HG03097 (cell line): ENCODE measurements at regions not wholly inside any gene's neighbourhood (a gene's known extent, or its start where the extent isn't known, plus 50 kb on each side); places are given as distances from the start of the nearest gene placed in this dataset.
"Not testable (repeated sequence)": the region's sequence is repeated elsewhere in the genome, so short reads cannot be mapped to it uniquely, and the experiment has no call there.

Source experiments
- ATAC-seq: cut with Tn5 transposase; IDR thresholded peaks from one replicate; pipeline ENCODE4 v1.9.1; 2021; ENCODE audit not compliant: unreplicated experiment, low FRiP score

DNA sequence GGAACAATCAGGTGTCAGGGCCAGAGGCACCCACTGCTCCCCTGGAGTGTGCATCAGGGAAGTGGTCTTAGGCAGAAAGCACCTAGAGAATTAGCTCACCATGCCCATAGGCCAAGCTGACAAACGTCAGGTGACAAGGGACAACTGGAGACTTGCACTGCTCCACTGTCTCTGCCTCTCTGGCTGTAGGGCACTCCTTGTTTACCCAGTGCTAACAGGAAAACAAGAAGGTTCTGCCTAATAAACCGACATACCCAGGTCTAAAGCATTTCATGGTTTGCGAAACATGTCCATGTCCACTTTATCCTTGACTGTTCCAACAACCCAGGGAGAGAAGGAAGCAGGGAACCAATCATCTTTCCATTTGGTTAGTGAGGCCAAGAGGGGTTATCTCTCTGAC, 92.5 kb upstream of the MAMLD1 start:
- no peak for ATAC-seq

DNA sequence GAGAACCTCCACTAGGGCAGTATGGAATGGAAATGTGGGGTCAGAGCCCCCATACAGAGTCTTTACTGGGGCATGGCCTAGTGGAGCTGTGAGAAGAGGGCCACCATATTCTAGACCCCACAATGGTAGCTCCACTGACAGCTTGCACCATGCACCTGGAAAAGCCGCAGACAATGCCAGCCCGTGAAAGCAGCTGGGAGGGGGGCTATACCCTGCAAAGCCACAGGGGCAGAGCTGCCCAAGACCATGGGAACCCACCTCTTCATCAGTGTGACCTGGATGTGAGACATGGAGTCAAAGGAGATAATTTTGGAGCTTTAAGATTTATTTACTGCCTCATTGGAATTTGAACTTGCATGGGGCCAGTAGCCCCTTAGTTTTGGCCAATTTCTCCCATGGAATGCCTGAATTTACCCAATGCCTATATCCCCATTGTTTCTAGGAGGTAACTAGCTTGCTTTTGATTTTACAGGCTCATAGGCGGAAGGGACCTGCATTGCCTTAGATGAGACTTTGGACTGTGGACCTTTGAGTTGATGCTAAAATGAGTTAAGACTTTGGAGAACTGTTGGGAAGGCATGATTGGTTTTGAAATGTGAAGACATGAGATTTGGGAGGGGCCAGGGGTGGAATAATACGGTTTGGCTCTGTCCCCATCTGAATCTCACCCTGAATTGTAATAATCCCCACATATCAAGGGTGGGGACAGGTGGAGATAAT, 89.4 kb upstream of the MAMLD1 start:
- not testable (repeated sequence) for ATAC-seq

GRCh38 chrX:150282953-150283352, 80.2 kb upstream of the MAMLD1 start:
- no peak for ATAC-seq

DNA sequence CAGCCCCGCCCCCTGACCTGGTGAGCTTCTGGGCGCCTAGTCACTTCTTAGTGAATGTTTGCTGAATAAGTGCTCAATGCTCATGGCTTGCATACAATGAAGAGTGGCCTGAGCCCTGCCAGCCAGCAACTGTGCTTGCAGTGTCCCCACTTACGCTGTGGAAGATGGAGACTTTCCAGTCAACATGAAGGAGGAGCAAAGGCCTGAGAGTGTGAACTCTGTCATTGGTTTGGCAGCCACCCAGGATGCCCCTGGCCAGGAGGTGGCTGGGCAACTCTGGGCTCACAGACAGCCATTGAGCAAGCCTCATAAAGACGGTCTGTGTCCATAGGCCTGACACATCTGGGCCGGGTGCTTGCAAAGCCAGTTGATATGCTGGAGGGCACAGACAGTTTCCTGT, 72.1 kb upstream of the MAMLD1 start:
- no peak for ATAC-seq

- no peak for ATAC-seq
Measured at GRCh38 chrX:150293311-150294013, 69.7 kb upstream of the MAMLD1 start.

- no peak for ATAC-seq
Measured at GRCh38 chrX:150298841-150299551, 64.1 kb upstream of the MAMLD1 start.

- no peak for ATAC-seq
Measured at GRCh38 chrX:150299579-150299978, 63.5 kb upstream of the MAMLD1 start.

GRCh38 chrX:150303386-150304097, 59.6 kb upstream of the MAMLD1 start:
- ATAC-seq, result no peak

DNA sequence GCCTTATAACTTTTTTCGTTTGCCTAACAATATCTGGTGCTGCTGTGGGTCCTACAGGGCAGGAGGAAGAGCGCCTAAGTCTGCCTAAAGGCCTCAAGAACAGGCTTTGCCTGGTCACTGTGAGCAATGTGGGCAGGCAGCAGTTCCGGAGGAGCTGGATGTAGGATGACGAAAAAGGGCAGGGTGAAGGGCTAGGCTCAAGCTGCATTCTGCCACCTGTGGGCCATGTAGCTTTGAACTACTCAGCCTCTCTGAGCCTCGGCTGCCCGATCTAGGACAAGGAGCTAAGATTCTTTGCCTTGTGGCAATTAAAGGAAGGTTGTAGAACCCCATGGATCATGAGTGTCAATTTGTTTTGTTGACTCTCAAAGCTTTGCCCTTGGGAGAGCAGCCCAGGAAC, 57.1 kb upstream of the MAMLD1 start:
- no peak for ATAC-seq

GRCh38 chrX:150308041-150308440, 55.1 kb upstream of the MAMLD1 start:
- ATAC-seq, result no peak

DNA sequence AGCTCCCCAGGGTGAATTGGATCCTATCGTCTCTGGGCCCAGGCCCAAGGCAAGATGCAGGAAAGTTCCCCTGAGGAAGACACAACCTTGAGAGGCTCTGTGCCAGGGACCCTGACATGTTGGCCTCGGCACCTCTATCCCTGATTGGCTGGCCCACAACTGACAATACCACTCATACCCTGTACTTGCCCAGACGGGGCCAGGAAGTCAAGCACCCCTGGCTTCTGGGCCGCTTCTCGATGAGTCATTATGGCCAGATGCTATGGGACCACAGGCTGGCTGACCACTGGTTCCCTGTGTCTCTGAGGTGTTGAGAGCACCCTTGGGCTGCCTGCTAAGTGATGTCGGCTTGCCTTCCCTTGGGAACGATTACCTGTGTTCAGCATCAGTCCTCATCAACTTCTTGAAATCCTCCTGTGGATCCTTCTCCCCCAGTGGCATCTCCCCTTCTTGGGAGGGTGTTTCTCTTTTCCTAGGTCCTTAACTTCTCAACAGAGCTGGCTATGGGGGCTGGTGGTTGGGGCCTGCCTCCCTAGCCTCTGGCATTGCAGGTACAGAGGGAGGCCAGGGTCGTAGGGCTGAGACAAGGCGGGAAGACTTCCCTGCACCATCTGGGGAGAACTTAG, 54.5 kb upstream of the MAMLD1 start:
- no peak for ATAC-seq

- ATAC-seq, result no peak
Measured at GRCh38 chrX:150310417-150310816, 52.7 kb upstream of the MAMLD1 start.

DNA sequence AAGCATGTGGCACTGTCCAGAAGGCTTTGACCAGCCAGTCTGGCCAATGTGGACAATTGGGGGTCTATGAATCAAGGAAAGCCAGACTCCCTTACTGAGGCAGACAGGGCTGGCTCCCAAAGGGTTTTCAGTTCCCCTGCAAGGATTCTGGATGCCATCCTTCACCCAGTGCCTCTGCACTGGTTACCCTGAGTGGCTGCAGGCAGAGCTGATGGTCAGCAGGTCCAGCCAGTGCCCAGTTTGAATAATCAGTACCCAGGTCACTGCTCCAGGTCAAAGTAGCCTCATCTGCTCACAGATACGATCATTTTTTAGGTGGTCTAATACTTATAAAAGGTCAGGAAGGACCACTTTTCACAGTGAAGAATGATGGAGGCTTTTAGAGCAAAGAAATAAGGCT, 52.2 kb upstream of the MAMLD1 start:
- no peak for ATAC-seq

GRCh38 chrX:150312931-150313330, 50.2 kb upstream of the MAMLD1 start:
- no peak for ATAC-seq
